Peyer's patch (tissue), 4 donors: ENCODE measurements at regions not wholly inside any gene's neighbourhood (a gene's known extent, or its start where the extent isn't known, plus 50 kb on each side); places are given as distances from the start of the nearest gene placed in this dataset.
"Not testable (repeated sequence)": the region's sequence is repeated elsewhere in the genome, so short reads cannot be mapped to it uniquely, and the experiment has no call there.

ENCODE experiments used
- DNase-seq, 3 donors: peaks; one replicate each; pipeline ENCODE4 v3.0.0-alpha.2; 2017 to 2019
- H3K27ac ChIP-seq, 4 donors: fragments of 200-600 bp; sonication (generic); one replicate each; pipeline ENCODE4 v1.5.1; 2016 to 2019
- H3K27me3 ChIP-seq, 2 donors: fragments of 200-600 bp; sonication (generic); one replicate each; pipeline ENCODE4 v1.5.1; 2019
- H3K36me3 ChIP-seq, 3 donors: fragments of 200-600 bp; sonication (generic); one replicate each; pipeline ENCODE4 v1.5.1; 2016 to 2019
- H3K4me1 ChIP-seq, 4 donors: fragments of 200-600 bp; sonication (generic); one replicate each; pipeline ENCODE4 v1.5.1; 2016 to 2019
- H3K4me3 ChIP-seq, 4 donors: fragments of 200-600 bp; sonication (generic); 1 replicate in 3 of 4; 2 replicates in 1 of 4; pipeline ENCODE4 v1.5.1; 2016 to 2019; ENCODE audit warnings: mild to moderate bottlenecking in 1 of 4
- H3K9me3 ChIP-seq, 4 donors: fragments of 200-600 bp; sonication (generic); one replicate each; pipeline ENCODE4 v1.5.1; 2016 to 2019; ENCODE audit warnings: mild to moderate bottlenecking in 1 of 4
- CTCF ChIP-seq, 6 experiments: fragments of 450-650 bp in 4 of 6; fragments of 200-600 bp in 2 of 6; sonication (generic) in 1 of 6; IDR thresholded peaks; one replicate each; pipeline ENCODE4 v1.5.1; 2017 to 2019; ENCODE audit warnings: antibody characterized with exemption in 6 of 6, mild to moderate bottlenecking in 3 of 6, moderate library complexity in 1 of 6
- POLR2A ChIP-seq, 2 donors: fragments of 450-650 bp; IDR thresholded peaks; one replicate each; pipeline ENCODE4 v1.5.1; 2017; ENCODE audit warnings: antibody characterized with exemption in 2 of 2, mild to moderate bottlenecking in 2 of 2, moderate library complexity in 2 of 2

- Histone ChIP-seq H3K9me3 (no peaks in the 10 kb centered on the region), H3K4me3 (no peak overlapping the region), H3K36me3 (no peaks in the 10 kb centered on the region), H3K27me3 (no peaks in the 10 kb centered on the region), H3K4me1 (no peaks in the 10 kb centered on the region), H3K27ac (no peak overlapping the region)
- no peak for DNase-seq
- TF ChIP-seq CTCF (IDR thresholded peaks at IDR 0.05) (no peak), POLR2A (IDR thresholded peaks at IDR 0.05) (no peak)
These were observed 464.4 kb upstream of the POM121L12 start for GRCh38 chr7:52571026-52571425.

GRCh38 chr7:52569151-52569550, 466.3 kb upstream of the POM121L12 start:
- H3K27ac ChIP-seq: no peak overlapping the region
- no peak overlapping the region for H3K4me3 ChIP-seq
- H3K27me3 ChIP-seq: no peaks in the 10 kb centered on the region
- DNase-seq: no peak
- H3K9me3 ChIP-seq: no peaks in the 10 kb centered on the region
- H3K36me3 ChIP-seq: no peaks in the 10 kb centered on the region
- TF ChIP-seq CTCF (IDR thresholded peaks at IDR 0.05) (no peak), POLR2A (IDR thresholded peaks at IDR 0.05) (no peak)
- no peaks in the 10 kb centered on the region for H3K4me1 ChIP-seq

- DNase-seq: no peak
- H3K4me1 ChIP-seq: no peaks in the 10 kb centered on the region
- H3K36me3 ChIP-seq: no peaks in the 10 kb centered on the region
- no peak overlapping the region for H3K4me3 ChIP-seq
- no peak overlapping the region for H3K27ac ChIP-seq
- no peaks in the 10 kb centered on the region for H3K27me3 ChIP-seq
- no peaks in the 10 kb centered on the region for H3K9me3 ChIP-seq
- TF ChIP-seq POLR2A (IDR thresholded peaks at IDR 0.05) (no peak), CTCF (IDR thresholded peaks at IDR 0.05) (no peak)
These were observed 469.5 kb upstream of the POM121L12 start for GRCh38 chr7:52565974-52566373.

GRCh38 chr7:52555805-52556204, 479.6 kb upstream of the POM121L12 start:
- Histone ChIP-seq H3K36me3 (no peaks in the 10 kb centered on the region), H3K27me3 (no peaks in the 10 kb centered on the region), H3K9me3 (no peaks in the 10 kb centered on the region), H3K4me3 (no peak overlapping the region), H3K27ac (no peak overlapping the region), H3K4me1 (no peaks in the 10 kb centered on the region)
- DNase-seq: no peak
- TF ChIP-seq POLR2A (IDR thresholded peaks at IDR 0.05) (no peak), CTCF (IDR thresholded peaks at IDR 0.05) (no peak)

GRCh38 chr7:52547308-52547910, 488.0 kb upstream of the POM121L12 start:
- TF ChIP-seq POLR2A (IDR thresholded peaks at IDR 0.05): no peak
- TF ChIP-seq CTCF (IDR thresholded peaks at IDR 0.05): no peak
- H3K4me1 ChIP-seq: no peaks in the 10 kb centered on the region
- no peak overlapping the region for H3K4me3 ChIP-seq
- H3K9me3 ChIP-seq: no peaks in the 10 kb centered on the region
- no peak overlapping the region for H3K27ac ChIP-seq
- H3K27me3 ChIP-seq: no peaks in the 10 kb centered on the region
- no peaks in the 10 kb centered on the region for H3K36me3 ChIP-seq
- DNase-seq: no peak

GRCh38 chr7:52541198-52541765, 494.2 kb upstream of the POM121L12 start:
- not testable (repeated sequence) for H3K27me3 ChIP-seq, H3K36me3 ChIP-seq, H3K27ac ChIP-seq, H3K9me3 ChIP-seq, H3K4me1 ChIP-seq, H3K4me3 ChIP-seq, DNase-seq
